Gastroesophageal sphincter (tissue), 4 donors: ENCODE measurements at regions not wholly inside any gene's neighbourhood (a gene's known extent, or its start where the extent isn't known, plus 50 kb on each side); places are given as distances from the start of the nearest gene placed in this dataset.

Experiments used
- ATAC-seq: fragments of 150-250 bp; one replicate; pipeline ENCODE4 v1.9.1; 2016; ENCODE audit warnings: mild to moderate bottlenecking, moderate library complexity
- H3K27ac ChIP-seq, 4 donors: fragments of 200-600 bp; sonication (generic) in 3 of 4; 1 replicate in 3 of 4; 2 replicates in 1 of 4; pipeline ENCODE4 v1.5.1; 2016 to 2019
- H3K27me3 ChIP-seq: fragments of 200-600 bp; sonication (generic); one replicate; pipeline ENCODE4 v1.5.1; 2019
- H3K36me3 ChIP-seq, 2 donors: fragments of 200-600 bp; sonication (generic); one replicate each; pipeline ENCODE4 v1.5.1; 2019; ENCODE audit warnings: control low read depth in 1 of 2
- H3K4me1 ChIP-seq, 3 donors: fragments of 200-600 bp; sonication (generic); 1 replicate in 2 of 3; 2 replicates in 1 of 3; pipeline ENCODE4 v1.5.1; 2016 to 2019; ENCODE audit warnings: control low read depth in 2 of 3
- H3K4me3 ChIP-seq, 2 donors: fragments of 200-600 bp; sonication (generic); one replicate each; pipeline ENCODE4 v1.5.1; 2019; ENCODE audit warnings: mild to moderate bottlenecking in 1 of 2, moderate library complexity in 1 of 2
- H3K9me3 ChIP-seq, 3 donors: fragments of 200-600 bp; sonication (generic); one replicate each; pipeline ENCODE4 v1.5.1; 2017 to 2019; ENCODE audit warnings: control low read depth in 2 of 3
- EP300 ChIP-seq: sonication (generic); formaldehyde crosslinking; IDR thresholded peaks from one replicate; pipeline ENCODE4 v1.6.1; 2017; ENCODE audit warnings: antibody characterized with exemption, mild to moderate bottlenecking
- POLR2A ChIP-seq, 2 donors: fragments of 450-650 bp; IDR thresholded peaks; one replicate each; pipeline ENCODE4 v1.6.1; 2017; ENCODE audit warnings: antibody characterized with exemption in 2 of 2, mild to moderate bottlenecking in 2 of 2, moderate library complexity in 1 of 2
- POLR2AphosphoS5 ChIP-seq: sonication (generic); formaldehyde crosslinking; IDR thresholded peaks from one replicate; pipeline ENCODE4 v1.6.1; 2017; ENCODE audit warnings: antibody characterized with exemption
- WGBS, 2 donors: methylation state at CpG; one replicate each; pipeline ENCODE4 v1.1.5; 2018; ENCODE audit warnings: low coverage in 1 of 2; 5-methylcytosine and 5-hydroxymethylcytosine counted together
- TF ChIP-seq, protein P1 (sequence below), 4 experiments: fragments of 200-600 bp in 2 of 4; fragments of 450-650 bp in 2 of 4; sonication (generic) in 1 of 4; IDR thresholded peaks; one replicate each; pipeline ENCODE4 v1.5.1; 2017 to 2019; ENCODE audit warnings: antibody characterized with exemption in 4 of 4, mild to moderate bottlenecking in 2 of 4, moderate library complexity in 2 of 4

DNA sequence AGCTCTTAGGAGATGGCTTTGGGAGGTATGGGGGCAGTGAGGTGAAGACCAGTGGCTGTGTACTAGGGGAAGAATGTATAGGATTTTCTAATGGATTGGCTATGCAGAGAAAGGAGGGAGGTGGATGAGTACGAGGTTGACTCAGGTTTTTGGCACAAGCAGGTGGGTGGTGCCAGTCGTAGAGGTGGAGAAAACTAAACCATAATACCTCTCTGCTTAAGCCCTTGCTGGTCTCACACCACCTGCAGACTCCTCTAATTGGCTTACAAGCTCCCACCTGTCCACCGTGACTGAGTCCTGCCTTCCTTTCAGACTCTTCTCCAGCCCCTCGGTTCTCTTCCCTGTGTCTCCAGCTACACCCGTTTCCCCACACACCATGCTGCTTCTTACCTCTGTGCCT lies 521.7 kb upstream of the CLINT1 start:
- Histone ChIP-seq H3K27me3 (no peaks in the 10 kb centered on the region), H3K4me3 (no peak overlapping the region), H3K27ac (no peak overlapping the region), H3K4me1 (peaks cover 0 to 21% (median 9%) of the 10 kb centered on the region in 3 donors), H3K36me3 (no peaks in the 10 kb centered on the region), H3K9me3 (no peaks in the 10 kb centered on the region)
- no peak for TF ChIP-seq POLR2A (IDR thresholded peaks at IDR 0.05)
- no peak for TF ChIP-seq POLR2AphosphoS5
- ATAC-seq: no peak
- WGBS, 2 donors: 65 to 84% methylated on average over 4 of the region's 5 CpGs

DNA sequence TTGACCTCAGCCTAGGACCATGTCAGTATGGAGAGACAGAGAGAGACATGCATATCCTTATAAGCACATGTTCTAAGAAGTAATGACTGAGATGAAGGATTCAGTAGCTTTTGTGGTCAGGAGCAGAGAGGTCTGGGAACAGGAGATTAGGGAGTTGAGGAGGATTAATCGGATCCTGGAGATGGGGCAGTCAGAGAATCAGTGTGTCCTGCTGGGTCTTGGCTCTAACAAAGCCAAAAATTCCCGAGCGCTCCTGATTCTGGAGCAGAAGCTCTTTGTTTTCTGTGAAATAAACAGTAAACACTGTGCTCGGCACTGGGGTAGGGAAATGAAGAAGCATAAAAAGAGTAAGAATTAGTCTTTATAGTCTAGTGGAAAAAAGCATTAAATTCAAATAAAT lies 520.0 kb upstream of the CLINT1 start:
- Histone ChIP-seq H3K27ac (no peak overlapping the region), H3K9me3 (no peaks in the 10 kb centered on the region), H3K27me3 (no peaks in the 10 kb centered on the region), H3K36me3 (no peaks in the 10 kb centered on the region), H3K4me3 (no peak overlapping the region), H3K4me1 (peaks cover 0 to 21% (median 9%) of the 10 kb centered on the region in 3 donors)
- no peak for ATAC-seq
- 64 to 79% methylated on average over 4 of the region's 4 CpGs for WGBS, 2 donors
- TF ChIP-seq POLR2A (IDR thresholded peaks at IDR 0.05): no peak
- no peak for TF ChIP-seq EP300
- TF ChIP-seq, protein P1, sequence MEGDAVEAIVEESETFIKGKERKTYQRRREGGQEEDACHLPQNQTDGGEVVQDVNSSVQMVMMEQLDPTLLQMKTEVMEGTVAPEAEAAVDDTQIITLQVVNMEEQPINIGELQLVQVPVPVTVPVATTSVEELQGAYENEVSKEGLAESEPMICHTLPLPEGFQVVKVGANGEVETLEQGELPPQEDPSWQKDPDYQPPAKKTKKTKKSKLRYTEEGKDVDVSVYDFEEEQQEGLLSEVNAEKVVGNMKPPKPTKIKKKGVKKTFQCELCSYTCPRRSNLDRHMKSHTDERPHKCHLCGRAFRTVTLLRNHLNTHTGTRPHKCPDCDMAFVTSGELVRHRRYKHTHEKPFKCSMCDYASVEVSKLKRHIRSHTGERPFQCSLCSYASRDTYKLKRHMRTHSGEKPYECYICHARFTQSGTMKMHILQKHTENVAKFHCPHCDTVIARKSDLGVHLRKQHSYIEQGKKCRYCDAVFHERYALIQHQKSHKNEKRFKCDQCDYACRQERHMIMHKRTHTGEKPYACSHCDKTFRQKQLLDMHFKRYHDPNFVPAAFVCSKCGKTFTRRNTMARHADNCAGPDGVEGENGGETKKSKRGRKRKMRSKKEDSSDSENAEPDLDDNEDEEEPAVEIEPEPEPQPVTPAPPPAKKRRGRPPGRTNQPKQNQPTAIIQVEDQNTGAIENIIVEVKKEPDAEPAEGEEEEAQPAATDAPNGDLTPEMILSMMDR (IDR thresholded peaks at IDR 0.05): no peak
- no peak for TF ChIP-seq POLR2AphosphoS5

GRCh38 chr5:158376679-158377078 lies 517.7 kb upstream of the CLINT1 start:
- H3K27me3 ChIP-seq: no peaks in the 10 kb centered on the region
- H3K4me3 ChIP-seq: no peak overlapping the region
- no peak overlapping the region for H3K27ac ChIP-seq
- H3K9me3 ChIP-seq: no peaks in the 10 kb centered on the region
- ATAC-seq: no peak
- H3K36me3 ChIP-seq: no peaks in the 10 kb centered on the region
- H3K4me1 ChIP-seq: peaks cover 0 to 3% (median 0%) of the 10 kb centered on the region in 3 donors
- no peak for TF ChIP-seq EP300
- no peak for TF ChIP-seq POLR2AphosphoS5
- TF ChIP-seq, protein P1 (IDR thresholded peaks at IDR 0.05): no peak
- no peak for TF ChIP-seq POLR2A (IDR thresholded peaks at IDR 0.05)

DNA sequence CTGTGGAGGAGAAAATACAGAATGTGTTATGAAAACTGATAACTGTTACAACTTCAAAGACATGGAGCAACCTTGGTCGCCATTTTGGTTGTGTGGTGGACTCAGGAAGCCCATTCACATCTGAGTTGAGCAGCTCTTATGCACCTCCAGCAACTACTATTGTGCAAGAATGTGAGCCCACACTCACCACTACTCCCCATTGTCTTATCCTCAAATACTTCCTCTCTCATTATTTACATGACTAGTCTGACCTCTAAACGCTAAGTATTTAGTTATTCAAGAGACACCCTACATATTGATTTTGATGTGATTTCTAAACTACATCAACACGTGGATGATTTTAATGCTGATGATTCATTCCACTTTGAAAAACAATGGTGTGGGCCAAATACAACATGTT lies 516.6 kb upstream of the CLINT1 start:
- Histone ChIP-seq H3K4me1 (no peaks in the 10 kb centered on the region), H3K27me3 (no peaks in the 10 kb centered on the region), H3K27ac (no peak overlapping the region), H3K36me3 (no peaks in the 10 kb centered on the region), H3K9me3 (no peaks in the 10 kb centered on the region), H3K4me3 (no peak overlapping the region)
- ATAC-seq: no peak
- 70 to 79% methylated on average over 3 of the region's 3 CpGs for WGBS, 2 donors
- TF ChIP-seq POLR2A (IDR thresholded peaks at IDR 0.05) (no peak), EP300 (no peak), POLR2AphosphoS5 (no peak)
- TF ChIP-seq, protein P1 (IDR thresholded peaks at IDR 0.05): no peak

- no peak for ATAC-seq
- H3K27me3 ChIP-seq: no peaks in the 10 kb centered on the region
- no peak overlapping the region for H3K4me3 ChIP-seq
- WGBS, 2 donors: 59 to 82% methylated on average over 4 to 6 of the region's 6 CpGs
- H3K9me3 ChIP-seq: no peaks in the 10 kb centered on the region
- no peaks in the 10 kb centered on the region for H3K4me1 ChIP-seq
- no peaks in the 10 kb centered on the region for H3K36me3 ChIP-seq
- H3K27ac ChIP-seq: no peak overlapping the region
- TF ChIP-seq POLR2A (IDR thresholded peaks at IDR 0.05) (no peak), EP300 (no peak), POLR2AphosphoS5 (no peak)
- TF ChIP-seq, protein P1 (IDR thresholded peaks at IDR 0.05): no peak
Measured at GRCh38 chr5:158373608-158374395, 514.9 kb upstream of the CLINT1 start.
